ENCODE measurements at regions not wholly inside any gene's neighbourhood (a gene's known extent, or its start where the extent isn't known, plus 50 kb on each side); places are given as distances from the start of the nearest gene placed in this dataset.
"Not testable (repeated sequence)": the region's sequence is repeated elsewhere in the genome, so short reads cannot be mapped to it uniquely, and the experiment has no call there.

- Histone ChIP-seq H3K27ac (replicated peaks) (no peak overlapping the region), H3K27me3 (ENCODE audit: insufficient read depth, poor library complexity, severe bottlenecking) (no peaks in the 10 kb centered on the region), H3K4me3 (replicated peaks; ENCODE audit: insufficient read depth, low read length) (no peak overlapping the region)
- no peak for DNase-seq (ENCODE audit: low read depth in 1 of 2, low spot score in 1 of 2)
- TF ChIP-seq GABPA (IDR thresholded peaks at IDR 0.05; ENCODE audit: low read depth) (no peak), CTCF (IDR thresholded peaks at IDR 0.05; ENCODE audit: insufficient read depth, low read length) (no peak), SPI1 (IDR thresholded peaks at IDR 0.05; ENCODE audit: borderline replicate concordance, low read depth) (no peak), REST (IDR thresholded peaks at IDR 0.05; ENCODE audit: insufficient replicate concordance, low read depth) (no peak), POLR2AphosphoS5 (IDR thresholded peaks at IDR 0.05; ENCODE audit: low read depth) (no peak)
Observed at GRCh38 chr1:214762902-214763301, 159.9 kb downstream of the CENPF start.

GRCh38 chr1:214764502-214764901, 161.5 kb downstream of the CENPF start:
- TF ChIP-seq CTCF (IDR thresholded peaks at IDR 0.05; ENCODE audit: insufficient read depth, low read length) (no peak), POLR2AphosphoS5 (IDR thresholded peaks at IDR 0.05; ENCODE audit: low read depth) (no peak), GABPA (IDR thresholded peaks at IDR 0.05; ENCODE audit: low read depth) (no peak), SPI1 (IDR thresholded peaks at IDR 0.05; ENCODE audit: borderline replicate concordance, low read depth) (no peak), REST (IDR thresholded peaks at IDR 0.05; ENCODE audit: insufficient replicate concordance, low read depth) (no peak)

GRCh38 chr1:214767221-214767620, 164.2 kb downstream of the CENPF start:
- Histone ChIP-seq H3K4me3 (replicated peaks; ENCODE audit: insufficient read depth, low read length) (no peak overlapping the region), H3K27me3 (ENCODE audit: insufficient read depth, poor library complexity, severe bottlenecking) (no peaks in the 10 kb centered on the region), H3K27ac (replicated peaks) (no peak overlapping the region)
- DNase-seq (ENCODE audit: low read depth in 1 of 2, low spot score in 1 of 2) = no peak
- TF ChIP-seq CTCF (IDR thresholded peaks at IDR 0.05; ENCODE audit: insufficient read depth, low read length) (no peak), POLR2AphosphoS5 (IDR thresholded peaks at IDR 0.05; ENCODE audit: low read depth) (no peak), SPI1 (IDR thresholded peaks at IDR 0.05; ENCODE audit: borderline replicate concordance, low read depth) (no peak), GABPA (IDR thresholded peaks at IDR 0.05; ENCODE audit: low read depth) (no peak), REST (IDR thresholded peaks at IDR 0.05; ENCODE audit: insufficient replicate concordance, low read depth) (no peak)

More at GRCh38 chr1:214764502-214764901, 161.5 kb downstream of the CENPF start:
- H3K27ac ChIP-seq (replicated peaks) = no peak overlapping the region
- no peaks in the 10 kb centered on the region for H3K27me3 ChIP-seq (ENCODE audit: insufficient read depth, poor library complexity, severe bottlenecking)
- no peak for DNase-seq (ENCODE audit: low read depth in 1 of 2, low spot score in 1 of 2)
- no peak overlapping the region for H3K4me3 ChIP-seq (replicated peaks; ENCODE audit: insufficient read depth, low read length)

- not testable (repeated sequence) for H3K27me3 ChIP-seq (ENCODE audit: insufficient read depth, poor library complexity, severe bottlenecking); DNase-seq (ENCODE audit: low read depth in 1 of 2, low spot score in 1 of 2); H3K27ac ChIP-seq (replicated peaks); H3K4me3 ChIP-seq (replicated peaks; ENCODE audit: insufficient read depth, low read length)
Observed at GRCh38 chr1:214769666-214770065, 166.7 kb downstream of the CENPF start.

All from HL-60 (cell line).